OCI-LY7 (cell line): ENCODE measurements at regions not wholly inside any gene's neighbourhood (a gene's known extent, or its start where the extent isn't known, plus 50 kb on each side); places are given as distances from the start of the nearest gene placed in this dataset.
A peak's percentile ranks its signal among the peaks of the same experiment; 100 is the strongest.
"Not testable (repeated sequence)": the region's sequence is repeated elsewhere in the genome, so short reads cannot be mapped to it uniquely, and the experiment has no call there.

Source experiments
- BruUV-seq: library from RNA; stranded (reverse); fragments of 400-500 nt; replicated peaks from 2 replicates; lab custom pipeline; 2021; lab: Mats Ljungman, UMichigan
- CTCF ChIA-PET: fragments of 300-600 bp; sonication (Branson Sonifier 250); formaldehyde crosslinking; loops from one replicate; lab custom pipeline; 2022; ENCODE audit warnings: antibody characterized with exemption; ENCODE audit not compliant: unreplicated experiment; lab: Charles Lee
- POLR2A ChIA-PET: fragments of 300-600 bp; sonication (Branson Sonifier 250); formaldehyde crosslinking; loops from one replicate; lab custom pipeline; 2022; ENCODE audit warnings: antibody characterized with exemption; lab: Charles Lee
- DNase-seq: peaks from one replicate; pipeline ENCODE4 v3.0.0-alpha.2; 2015; ENCODE audit warnings: low spot score
- H2AFZ ChIP-seq: fragments of 200-600 bp; sonication (generic), shearing (Covaris generic); 2 replicates; pipeline ENCODE4 v1.6.1; 2014; ENCODE audit warnings: mild to moderate bottlenecking, antibody characterized with exemption, low read length, moderate library complexity
- H3K27ac ChIP-seq: fragments of 200-600 bp; sonication (generic); 2 replicates; pipeline ENCODE4 v1.5.1; 2014; ENCODE audit warnings: mixed run types, low read depth, mild to moderate bottlenecking, moderate library complexity, low read length, inconsistent platforms; ENCODE audit not compliant: poor library complexity, severe bottlenecking
- H3K36me3 ChIP-seq: fragments of 200-600 bp; sonication (generic); 2 replicates; pipeline ENCODE4 v1.6.1; 2014; ENCODE audit warnings: mild to moderate bottlenecking, antibody characterized with exemption, low read length, moderate library complexity, mixed read lengths; ENCODE audit not compliant: insufficient read depth
- H3K4me1 ChIP-seq: fragments of 200-600 bp; sonication (generic); 2 replicates; pipeline ENCODE4 v1.5.1; 2014; ENCODE audit warnings: mild to moderate bottlenecking, low read length; ENCODE audit not compliant: insufficient read depth, poor library complexity, severe bottlenecking
- H3K4me2 ChIP-seq: fragments of 200-600 bp; sonication (generic); 2 replicates; pipeline ENCODE4 v1.6.1; 2014; ENCODE audit warnings: mild to moderate bottlenecking, low read length
- H3K4me3 ChIP-seq: fragments of 200-600 bp; sonication (generic); 2 replicates; pipeline ENCODE4 v1.5.1; 2014; ENCODE audit warnings: mild to moderate bottlenecking, low read depth, low read length; ENCODE audit not compliant: poor library complexity, severe bottlenecking
- H3K79me2 ChIP-seq: fragments of 200-600 bp; sonication (generic); 2 replicates; pipeline ENCODE4 v1.6.1; 2016; ENCODE audit warnings: low read depth, mild to moderate bottlenecking, low read length, moderate library complexity, mixed read lengths; ENCODE audit not compliant: insufficient read depth
- H3K9me2 ChIP-seq: fragments of 200-600 bp; sonication (generic); 2 replicates; pipeline ENCODE4 v1.6.1; 2016; ENCODE audit warnings: mild to moderate bottlenecking, low read length, mixed read lengths; ENCODE audit not compliant: insufficient read depth
- H3K9me3 ChIP-seq: fragments of 200-600 bp; sonication (generic); 2 replicates; pipeline ENCODE4 v1.6.1; 2014; ENCODE audit warnings: mild to moderate bottlenecking, mixed run types, low read length, mixed read lengths
- H4K20me1 ChIP-seq: fragments of 200-600 bp; sonication (generic); 2 replicates; pipeline ENCODE4 v1.6.1; 2014; ENCODE audit warnings: mild to moderate bottlenecking, antibody characterized with exemption, low read length, moderate library complexity, mixed read lengths; ENCODE audit not compliant: insufficient read depth
- CTCF ChIP-seq: fragments of 200-600 bp; sonication (generic); conservative IDR thresholded peaks from 2 replicates; pipeline ENCODE4 v1.5.1; 2014; ENCODE audit warnings: mild to moderate bottlenecking, antibody characterized with exemption, low read length, moderate library complexity, mixed read lengths
- EZH2phosphoT487 ChIP-seq: fragments of 200-600 bp; sonication (generic); IDR thresholded peaks from 2 replicates; pipeline ENCODE4 v1.6.1; 2018; ENCODE audit warnings: low read depth, borderline replicate concordance, mild to moderate bottlenecking, mixed run types, antibody characterized with exemption, low read length, moderate library complexity, mixed read lengths
- intact Hi-C: fragments of 100-400 bp; cut with micrococcal nuclease; formaldehyde crosslinking; loops from one replicate; pipeline ENCODE4 v1.10.0; 2022; ENCODE audit not compliant: unreplicated experiment

DNA sequence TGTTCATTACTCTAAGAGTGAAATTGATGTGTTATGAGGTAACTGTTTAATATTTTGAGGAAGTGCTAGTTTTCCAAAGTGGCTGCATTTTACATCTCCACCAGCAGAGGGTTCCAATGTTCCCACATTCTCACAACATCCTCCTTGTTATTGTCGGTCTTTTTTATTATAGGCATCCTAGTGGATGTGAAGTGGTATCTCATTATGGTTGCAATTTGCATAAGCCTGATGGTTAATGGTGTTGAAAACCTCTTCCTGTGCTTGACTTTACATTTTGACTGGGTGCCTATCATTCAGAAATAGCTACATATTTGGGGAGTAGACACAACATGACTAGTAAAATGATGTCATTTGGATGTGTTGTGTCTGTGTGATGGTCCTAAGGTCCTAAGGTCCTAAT is 143.6 kb downstream of the MRPS30 start:
- Histone ChIP-seq H3K4me1 (no peaks in the 10 kb centered on the region), H3K9me2 (no peaks in the 10 kb centered on the region; the same call in 1 of the 2 replicates), H3K4me2 (no peak overlapping the region), H3K9me3 (no peaks in the 10 kb centered on the region), H4K20me1 (no peaks in the 10 kb centered on the region), H2AFZ (no peak overlapping the region), H3K27ac (no peak overlapping the region), H3K79me2 (no peaks in the 10 kb centered on the region), H3K36me3 (no peaks in the 10 kb centered on the region), H3K4me3 (no peak overlapping the region)
- DNase-seq, result peak; percentile 26
- TF ChIP-seq EZH2phosphoT487 (no peak), CTCF (peak; percentile 79)
- ChIA-PET POLR2A (interaction anchor here (0.7 kb wide), 1 partner anchor 9 kb away, joined by 4 read pairs; no protein-coding TSS in a partner anchor), CTCF (no interaction called here)
- intact Hi-C loops, result no loop called here
- no TSS peak for BruUV-seq

GRCh38 chr5:44953078-44953477 is 144.3 kb downstream of the MRPS30 start:
- no peaks in the 10 kb centered on the region for H3K36me3 ChIP-seq
- no peaks in the 10 kb centered on the region for H4K20me1 ChIP-seq
- H3K4me2 ChIP-seq, result no peak overlapping the region
- H3K79me2 ChIP-seq, result no peaks in the 10 kb centered on the region
- ChIA-PET CTCF (no interaction called here), POLR2A (interaction anchor here (0.7 kb wide), 1 partner anchor 182 kb away, joined by 3 read pairs; no protein-coding TSS in a partner anchor)
- H3K27ac ChIP-seq, result no peak overlapping the region
- H3K4me3 ChIP-seq, result no peak overlapping the region
- H3K4me1 ChIP-seq, result no peaks in the 10 kb centered on the region
- BruUV-seq, result no TSS peak
- DNase-seq, result no peak
- no peaks in the 10 kb centered on the region for H3K9me3 ChIP-seq
- no peak overlapping the region for H2AFZ ChIP-seq
- no peak for TF ChIP-seq CTCF
- no peak for TF ChIP-seq EZH2phosphoT487
- no peaks in the 10 kb centered on the region; the same call in 1 of the 2 replicates for H3K9me2 ChIP-seq
- intact Hi-C loops, result no loop called here

GRCh38 chr5:44958943-44959454 is 150.3 kb downstream of the MRPS30 start:
- POLR2A ChIA-PET, result interaction anchor here (0.7 kb wide), 1 partner anchor 459 kb away, joined by 3 read pairs; no protein-coding TSS in a partner anchor
- H3K4me2 ChIP-seq, H3K4me3 ChIP-seq, BruUV-seq, H3K9me3 ChIP-seq, H3K4me1 ChIP-seq, H3K36me3 ChIP-seq, DNase-seq, CTCF ChIA-PET, H3K9me2 ChIP-seq, H3K79me2 ChIP-seq, H4K20me1 ChIP-seq, H2AFZ ChIP-seq, intact Hi-C loops, H3K27ac ChIP-seq: not testable (repeated sequence)
